ENCODE measurements at regions not wholly inside any gene's neighbourhood (a gene's known extent, or its start where the extent isn't known, plus 50 kb on each side); places are given as distances from the start of the nearest gene placed in this dataset.
"Not testable (repeated sequence)": the region's sequence is repeated elsewhere in the genome, so short reads cannot be mapped to it uniquely, and the experiment has no call there.

GRCh38 chrX:10469-11458 is 270.4 kb upstream of the PLCXD1 start:
- H3K4me3 ChIP-seq; H3K36me3 ChIP-seq; intact Hi-C loops (cut with DNase I); H3K4me1 ChIP-seq; H3K9me3 ChIP-seq; DNase-seq; H3K27me3 ChIP-seq; H3K27ac ChIP-seq: not testable (repeated sequence)
- WGBS, 2 donors, result no CpG with 5 or more reads among the region's 18 CpGs

GRCh38 chrX:13821-14443 is 267.2 kb upstream of the PLCXD1 start:
- DNase-seq; H3K27ac ChIP-seq; H3K4me3 ChIP-seq; intact Hi-C loops (cut with DNase I); H3K36me3 ChIP-seq; H3K9me3 ChIP-seq; H3K27me3 ChIP-seq; H3K4me1 ChIP-seq: not testable (repeated sequence)
- WGBS, 2 donors, result no CpG with 5 or more reads among the region's 45 CpGs

GRCh38 chrX:14452-14851 is 266.7 kb upstream of the PLCXD1 start:
- H3K9me3 ChIP-seq; H3K27ac ChIP-seq; DNase-seq; H3K36me3 ChIP-seq; intact Hi-C loops (cut with DNase I); H3K27me3 ChIP-seq; H3K4me1 ChIP-seq: not testable (repeated sequence)
- no CpG with 5 or more reads among the region's 39 CpGs for WGBS, 2 donors
- peak overlapping the region in 1 of 4 donors; percentile 43 for H3K4me3 ChIP-seq

GRCh38 chrX:18768-19454 is 262.3 kb upstream of the PLCXD1 start:
- H3K4me3 ChIP-seq; DNase-seq; intact Hi-C loops (cut with DNase I); H3K4me1 ChIP-seq; H3K27ac ChIP-seq; H3K9me3 ChIP-seq; H3K36me3 ChIP-seq; H3K27me3 ChIP-seq: not testable (repeated sequence)
- WGBS, 2 donors, result 38% methylated on average over 15 of the region's 47 CpGs; no CpG with 5 or more reads in 1 of the 2 donors

- peak overlapping the region in 1 of 4 donors; percentile 42 for H3K27ac ChIP-seq
- not testable (repeated sequence) for DNase-seq
Observed at GRCh38 chrX:19455-19827, 261.7 kb upstream of the PLCXD1 start.

GRCh38 chrX:19912-20571 is 261.1 kb upstream of the PLCXD1 start:
- WGBS, 2 donors, result 40 to 51% methylated on average over 2 to 34 of the region's 56 CpGs
- no peak for DNase-seq
- no peaks in the 10 kb centered on the region for H3K36me3 ChIP-seq
- H3K4me1 ChIP-seq, result peaks cover 0 to 5% (median 0%) of the 10 kb centered on the region in 3 donors
- intact Hi-C loops (cut with DNase I), result no loop called here
- peak overlapping the region in 1 of 4 donors; percentile 42 for H3K27ac ChIP-seq
- TF ChIP-seq POLR2A (IDR thresholded peaks at IDR 0.05), result no peak
- no peak for TF ChIP-seq CTCF (IDR thresholded peaks at IDR 0.05)
- peak overlapping the region in 3 of 4 donors; percentile 35 to 61 (median 49) for H3K4me3 ChIP-seq
- H3K27me3 ChIP-seq, result no peaks in the 10 kb centered on the region
- no peaks in the 10 kb centered on the region for H3K9me3 ChIP-seq

More at GRCh38 chrX:19455-19827, 261.7 kb upstream of the PLCXD1 start:
- H3K9me3 ChIP-seq; H3K36me3 ChIP-seq; H3K27me3 ChIP-seq; H3K4me1 ChIP-seq; intact Hi-C loops (cut with DNase I): not testable (repeated sequence)
- WGBS, 2 donors, result no CpG with 5 or more reads among the region's 41 CpGs
- peak overlapping the region in 3 of 4 donors; percentile 35 to 61 (median 49) for H3K4me3 ChIP-seq

- H3K4me3 ChIP-seq; DNase-seq; H3K4me1 ChIP-seq; H3K9me3 ChIP-seq; H3K27ac ChIP-seq; H3K36me3 ChIP-seq; H3K27me3 ChIP-seq; intact Hi-C loops (cut with DNase I): not testable (repeated sequence)
- WGBS, 2 donors, result no CpG with 5 or more reads among the region's 6 CpGs
Observed at GRCh38 chrX:24139-24538, 257.0 kb upstream of the PLCXD1 start.
